ENCODE measurements at regions not wholly inside any gene's neighbourhood (a gene's known extent, or its start where the extent isn't known, plus 50 kb on each side); places are given as distances from the start of the nearest gene placed in this dataset.
"Not testable (repeated sequence)": the region's sequence is repeated elsewhere in the genome, so short reads cannot be mapped to it uniquely, and the experiment has no call there.

- 0 out of 2 replicates have a peak, but pooled peaks cover 2% of the 10 kb centered on the region for H3K27me3 ChIP-seq (ENCODE audit: low read length)
- no peak overlapping the region for H3K4me3 ChIP-seq (ENCODE audit: low read length)
- no peaks in the 10 kb centered on the region for H4K20me1 ChIP-seq (ENCODE audit: insufficient read depth, low read depth, low read length)
- H3K36me3 ChIP-seq (ENCODE audit: insufficient read depth, low read length): no peaks in the 10 kb centered on the region
- H3K9ac ChIP-seq (ENCODE audit: low read length): no peak overlapping the region
- H3K79me2 ChIP-seq (ENCODE audit: low read length): no peaks in the 10 kb centered on the region
- no peak overlapping the region for H3K27ac ChIP-seq (ENCODE audit: low read length)
- peaks cover 6% of the 10 kb centered on the region; the same call in 1 of the 2 replicates for H3K9me3 ChIP-seq (ENCODE audit: low read length)
- H2AFZ ChIP-seq (ENCODE audit: low read length): no peak overlapping the region
- no peaks in the 10 kb centered on the region for H3K4me1 ChIP-seq (ENCODE audit: low read length)
- no peaks in the 10 kb centered on the region for H3K9me2 ChIP-seq (replicated peaks; ENCODE audit: insufficient read depth, low read length)
- DNase-seq: no peak
- H3K4me2 ChIP-seq (ENCODE audit: low read depth, low read length, poor library complexity, severe bottlenecking): no peak overlapping the region
Observed at GRCh38 chr3:26087751-26088150, 297.9 kb downstream of the OXSM start.

- no peaks in the 10 kb centered on the region for H3K4me1 ChIP-seq (ENCODE audit: low read length)
- H3K4me3 ChIP-seq (ENCODE audit: low read length): no peak overlapping the region
- H2AFZ ChIP-seq (ENCODE audit: low read length): no peak overlapping the region
- no peak for DNase-seq
- H3K9me2 ChIP-seq (replicated peaks; ENCODE audit: insufficient read depth, low read length): no peaks in the 10 kb centered on the region
- no peaks in the 10 kb centered on the region for H3K27me3 ChIP-seq (ENCODE audit: low read length)
- H3K36me3 ChIP-seq (ENCODE audit: insufficient read depth, low read length): no peaks in the 10 kb centered on the region
- H3K79me2 ChIP-seq (ENCODE audit: low read length): no peaks in the 10 kb centered on the region
- no peaks in the 10 kb centered on the region for H4K20me1 ChIP-seq (ENCODE audit: insufficient read depth, low read depth, low read length)
- peaks cover 6% of the 10 kb centered on the region; the same call in 1 of the 2 replicates for H3K9me3 ChIP-seq (ENCODE audit: low read length)
- no peak overlapping the region for H3K27ac ChIP-seq (ENCODE audit: low read length)
- H3K4me2 ChIP-seq (ENCODE audit: low read depth, low read length, poor library complexity, severe bottlenecking): no peak overlapping the region
- H3K9ac ChIP-seq (ENCODE audit: low read length): no peak overlapping the region
Observed at GRCh38 chr3:26089249-26089648, 299.4 kb downstream of the OXSM start.

- H3K9ac ChIP-seq (ENCODE audit: low read length): no peak overlapping the region
- no peak for DNase-seq
- H3K27me3 ChIP-seq (ENCODE audit: low read length): no peaks in the 10 kb centered on the region
- H3K4me2 ChIP-seq (ENCODE audit: low read depth, low read length, poor library complexity, severe bottlenecking): no peak overlapping the region
- H2AFZ ChIP-seq (ENCODE audit: low read length): no peak overlapping the region
- H3K4me1 ChIP-seq (ENCODE audit: low read length): no peaks in the 10 kb centered on the region
- peaks cover 6% of the 10 kb centered on the region; the same call in 1 of the 2 replicates for H3K9me3 ChIP-seq (ENCODE audit: low read length)
- H3K27ac ChIP-seq (ENCODE audit: low read length): no peak overlapping the region
- H4K20me1 ChIP-seq (ENCODE audit: insufficient read depth, low read depth, low read length): no peaks in the 10 kb centered on the region
- H3K4me3 ChIP-seq (ENCODE audit: low read length): no peak overlapping the region
- H3K36me3 ChIP-seq (ENCODE audit: insufficient read depth, low read length): no peaks in the 10 kb centered on the region
- no peaks in the 10 kb centered on the region for H3K9me2 ChIP-seq (replicated peaks; ENCODE audit: insufficient read depth, low read length)
- no peaks in the 10 kb centered on the region for H3K79me2 ChIP-seq (ENCODE audit: low read length)
Observed at GRCh38 chr3:26090589-26090988, 300.7 kb downstream of the OXSM start.

GRCh38 chr3:26091096-26091495 lies 301.2 kb downstream of the OXSM start:
- no peak overlapping the region for H3K4me3 ChIP-seq (ENCODE audit: low read length)
- no peak overlapping the region for H3K27ac ChIP-seq (ENCODE audit: low read length)
- H3K9me3 ChIP-seq (ENCODE audit: low read length): peaks cover 6% of the 10 kb centered on the region; the same call in 1 of the 2 replicates
- no peak overlapping the region for H2AFZ ChIP-seq (ENCODE audit: low read length)
- no peaks in the 10 kb centered on the region for H3K36me3 ChIP-seq (ENCODE audit: insufficient read depth, low read length)
- no peaks in the 10 kb centered on the region for H3K9me2 ChIP-seq (replicated peaks; ENCODE audit: insufficient read depth, low read length)
- H3K9ac ChIP-seq (ENCODE audit: low read length): no peak overlapping the region
- H3K79me2 ChIP-seq (ENCODE audit: low read length): no peaks in the 10 kb centered on the region
- DNase-seq: no peak
- no peaks in the 10 kb centered on the region for H3K27me3 ChIP-seq (ENCODE audit: low read length)
- H4K20me1 ChIP-seq (ENCODE audit: insufficient read depth, low read depth, low read length): no peaks in the 10 kb centered on the region
- H3K4me2 ChIP-seq (ENCODE audit: low read depth, low read length, poor library complexity, severe bottlenecking): no peak overlapping the region
- H3K4me1 ChIP-seq (ENCODE audit: low read length): no peaks in the 10 kb centered on the region

- Histone ChIP-seq H3K9me3 (ENCODE audit: low read length) (peaks cover 6% of the 10 kb centered on the region; the same call in 1 of the 2 replicates), H2AFZ (ENCODE audit: low read length) (no peak overlapping the region), H3K27ac (ENCODE audit: low read length) (no peak overlapping the region), H3K4me2 (ENCODE audit: low read depth, low read length, poor library complexity, severe bottlenecking) (no peak overlapping the region), H3K36me3 (ENCODE audit: insufficient read depth, low read length) (no peaks in the 10 kb centered on the region), H3K4me3 (ENCODE audit: low read length) (no peak overlapping the region), H3K9me2 (replicated peaks; ENCODE audit: insufficient read depth, low read length) (no peaks in the 10 kb centered on the region), H3K79me2 (ENCODE audit: low read length) (no peaks in the 10 kb centered on the region), H3K27me3 (ENCODE audit: low read length) (no peaks in the 10 kb centered on the region), H3K9ac (ENCODE audit: low read length) (no peak overlapping the region), H4K20me1 (ENCODE audit: insufficient read depth, low read depth, low read length) (no peaks in the 10 kb centered on the region), H3K4me1 (ENCODE audit: low read length) (no peaks in the 10 kb centered on the region)
- DNase-seq: no peak
Observed at GRCh38 chr3:26091626-26092025, 301.7 kb downstream of the OXSM start.

- H3K79me2 ChIP-seq (ENCODE audit: low read length); H3K4me3 ChIP-seq (ENCODE audit: low read length); DNase-seq; H3K9me2 ChIP-seq (replicated peaks; ENCODE audit: insufficient read depth, low read length); H3K27me3 ChIP-seq (ENCODE audit: low read length); H2AFZ ChIP-seq (ENCODE audit: low read length); H3K4me2 ChIP-seq (ENCODE audit: low read depth, low read length, poor library complexity, severe bottlenecking); H3K36me3 ChIP-seq (ENCODE audit: insufficient read depth, low read length); H3K9me3 ChIP-seq (ENCODE audit: low read length); H3K27ac ChIP-seq (ENCODE audit: low read length); H3K9ac ChIP-seq (ENCODE audit: low read length); H4K20me1 ChIP-seq (ENCODE audit: insufficient read depth, low read depth, low read length): not testable (repeated sequence)
- H3K4me1 ChIP-seq (ENCODE audit: low read length): peaks cover 28% of the 10 kb centered on the region
Observed at GRCh38 chr3:26097111-26097510, 307.2 kb downstream of the OXSM start.

GRCh38 chr3:26099692-26100091 lies 309.8 kb downstream of the OXSM start:
- no peaks in the 10 kb centered on the region; the same call in 1 of the 2 replicates for H3K27me3 ChIP-seq (ENCODE audit: low read length)
- no peaks in the 10 kb centered on the region for H3K79me2 ChIP-seq (ENCODE audit: low read length)
- peak overlapping the region; percentile 64 for H3K4me2 ChIP-seq (ENCODE audit: low read depth, low read length, poor library complexity, severe bottlenecking)
- H3K4me1 ChIP-seq (ENCODE audit: low read length): peaks cover 54% of the 10 kb centered on the region
- no peak overlapping the region for H2AFZ ChIP-seq (ENCODE audit: low read length)
- H3K4me3 ChIP-seq (ENCODE audit: low read length): no peak overlapping the region
- peaks cover 4% of the 10 kb centered on the region for H3K9me3 ChIP-seq (ENCODE audit: low read length)
- H3K27ac ChIP-seq (ENCODE audit: low read length): no peak overlapping the region
- H3K9me2 ChIP-seq (replicated peaks; ENCODE audit: insufficient read depth, low read length): no peaks in the 10 kb centered on the region
- H3K9ac ChIP-seq (ENCODE audit: low read length): no peak overlapping the region
- no peaks in the 10 kb centered on the region for H3K36me3 ChIP-seq (ENCODE audit: insufficient read depth, low read length)
- DNase-seq: no peak
- H4K20me1 ChIP-seq (ENCODE audit: insufficient read depth, low read depth, low read length): no peaks in the 10 kb centered on the region

GRCh38 chr3:26100176-26100575 lies 310.3 kb downstream of the OXSM start:
- peak; percentile 48 for DNase-seq
- Histone ChIP-seq H3K9me2 (replicated peaks; ENCODE audit: insufficient read depth, low read length) (no peaks in the 10 kb centered on the region), H3K4me1 (ENCODE audit: low read length) (peaks cover 59% of the 10 kb centered on the region), H3K27ac (ENCODE audit: low read length) (peak overlapping the region; percentile 96; the same call in 1 of the 2 replicates), H3K9ac (ENCODE audit: low read length) (no peak overlapping the region), H3K36me3 (ENCODE audit: insufficient read depth, low read length) (no peaks in the 10 kb centered on the region), H4K20me1 (ENCODE audit: insufficient read depth, low read depth, low read length) (no peaks in the 10 kb centered on the region), H3K79me2 (ENCODE audit: low read length) (no peaks in the 10 kb centered on the region), H3K4me2 (ENCODE audit: low read depth, low read length, poor library complexity, severe bottlenecking) (peak overlapping the region; percentile 64), H3K9me3 (ENCODE audit: low read length) (peaks cover 4% of the 10 kb centered on the region), H2AFZ (ENCODE audit: low read length) (no peak overlapping the region), H3K27me3 (ENCODE audit: low read length) (no peaks in the 10 kb centered on the region; the same call in 1 of the 2 replicates), H3K4me3 (ENCODE audit: low read length) (no peak overlapping the region)

Data from Karpas-422 (cell line).